CD4-positive, CD25-positive, alpha-beta regulatory T cell (primary cell): ENCODE measurements at regions not wholly inside any gene's neighbourhood (a gene's known extent, or its start where the extent isn't known, plus 50 kb on each side); places are given as distances from the start of the nearest gene placed in this dataset.
"Not testable (repeated sequence)": the region's sequence is repeated elsewhere in the genome, so short reads cannot be mapped to it uniquely, and the experiment has no call there.

Source experiments
- ATAC-seq, 2 donors: fragments of 150-1000 bp; cut with Tn5 transposase; one replicate each; pipeline ENCODE4 v1.10.0; 2021; ENCODE audit warnings: low read depth in 2 of 2, moderate number of reproducible peaks in 2 of 2, moderate library complexity in 1 of 2
- DNase-seq, 3 donors: peaks; one replicate each; pipeline versions ENCODE4 v3.0.0 to v3.0.0-alpha.2; 2012 to 2022; ENCODE audit warnings: mixed read lengths in 1 of 3
- H3K27ac ChIP-seq: one replicate; pipeline ENCODE4 v1.7.0; 2013; ENCODE audit warnings: mild to moderate bottlenecking, low read length; ENCODE audit not compliant: insufficient read depth, poor library complexity, severe bottlenecking
- H3K27me3 ChIP-seq: one replicate; pipeline ENCODE4 v1.7.0; 2013; ENCODE audit warnings: low read length; ENCODE audit not compliant: control insufficient read depth, insufficient read depth
- H3K36me3 ChIP-seq: one replicate; pipeline ENCODE4 v1.7.0; 2013; ENCODE audit warnings: mild to moderate bottlenecking, low read length, moderate library complexity; ENCODE audit not compliant: control insufficient read depth, insufficient read depth
- H3K4me1 ChIP-seq: 2 replicates; pipeline ENCODE4 v1.7.0; 2013; ENCODE audit warnings: mild to moderate bottlenecking, low read length; ENCODE audit not compliant: insufficient read depth, control insufficient read depth, poor library complexity, severe bottlenecking
- H3K4me3 ChIP-seq: one replicate; pipeline ENCODE4 v1.7.0; 2013; ENCODE audit warnings: low read depth, mild to moderate bottlenecking, low read length, moderate library complexity
- H3K9me3 ChIP-seq, 2 experiments: 1 replicate in 1 of 2; 2 replicates in 1 of 2; pipeline ENCODE4 v1.7.0; 2013; ENCODE audit warnings: low read length in 2 of 2, mild to moderate bottlenecking in 1 of 2, moderate library complexity in 1 of 2; ENCODE audit not compliant: control insufficient read depth in 2 of 2
- H3K27ac Mint-ChIP-seq, 3 donors: one replicate each; pipeline ENCODE4 v1.8.0; 2020 to 2022; ENCODE audit warnings: mild to moderate bottlenecking in 3 of 3, mixed read lengths in 3 of 3, moderate library complexity in 2 of 3
- H3K27me3 Mint-ChIP-seq: one replicate; pipeline ENCODE4 v1.8.0; 2022; ENCODE audit warnings: mild to moderate bottlenecking, mixed read lengths
- H3K36me3 Mint-ChIP-seq: one replicate; pipeline ENCODE4 v1.8.0; 2020; ENCODE audit warnings: mixed read lengths
- H3K4me1 Mint-ChIP-seq, 4 donors: one replicate each; pipeline ENCODE4 v1.8.0; 2020 to 2022; ENCODE audit warnings: mixed read lengths in 4 of 4, mild to moderate bottlenecking in 1 of 4
- H3K4me3 Mint-ChIP-seq, 4 donors: one replicate each; pipeline ENCODE4 v1.8.0; 2020 to 2022; ENCODE audit warnings: mild to moderate bottlenecking in 4 of 4, mixed read lengths in 4 of 4, moderate library complexity in 3 of 4
- H3K9me3 Mint-ChIP-seq, 7 donors: one replicate each; pipeline ENCODE4 v1.8.0; 2020 to 2022; ENCODE audit warnings: mixed read lengths in 7 of 7, mild to moderate bottlenecking in 3 of 7, moderate library complexity in 2 of 7

GRCh38 chr17:20935740-20936139 lies 107.1 kb downstream of the USP22 start:
- Histone ChIP-seq H3K9me3 (no peaks in the 10 kb centered on the region), H3K4me3 (no peak overlapping the region), H3K27me3 (peaks cover 12% of the 10 kb centered on the region), H3K27ac (no peak overlapping the region), H3K36me3 (no peaks in the 10 kb centered on the region), H3K4me1 (no peaks in the 10 kb centered on the region)
- DNase-seq (no peak), ATAC-seq (no peak)
- no peak overlapping the region for H3K4me3 Mint-ChIP-seq
- H3K9me3 Mint-ChIP-seq: peaks cover 0 to 1% (median 0%) of the 10 kb centered on the region in 7 donors
- peaks cover 3% of the 10 kb centered on the region for H3K36me3 Mint-ChIP-seq
- H3K27me3 Mint-ChIP-seq: peaks cover 10% of the 10 kb centered on the region
- peaks cover 0 to 6% (median 2%) of the 10 kb centered on the region in 4 donors for H3K4me1 Mint-ChIP-seq
- no peak overlapping the region for H3K27ac Mint-ChIP-seq

DNA sequence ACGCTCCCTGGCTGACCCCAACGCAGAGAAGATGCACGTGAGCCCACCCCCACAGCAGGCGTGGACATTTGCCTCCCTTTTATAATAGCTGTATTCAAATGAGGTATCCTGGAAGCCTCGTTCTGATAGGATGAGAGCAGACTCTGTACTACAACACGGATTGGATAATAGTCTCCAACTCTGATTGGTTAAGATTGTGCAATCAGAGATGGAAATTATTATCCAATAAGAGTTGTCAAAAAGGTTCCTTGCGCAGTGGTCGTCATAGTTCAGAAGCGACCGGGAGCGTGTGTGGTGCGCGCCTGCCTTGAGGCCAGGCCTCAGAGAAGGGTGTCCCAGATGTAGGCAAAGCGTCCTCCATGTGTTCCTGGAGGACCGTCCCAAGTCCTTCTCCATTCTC lies 104.6 kb downstream of the USP22 start:
- Mint-ChIP-seq H3K4me3 (no peak overlapping the region), H3K36me3 (peaks cover 3% of the 10 kb centered on the region), H3K9me3 (peaks cover 0 to 1% (median 0%) of the 10 kb centered on the region in 7 donors), H3K27me3 (peaks cover 10% of the 10 kb centered on the region), H3K4me1 (peaks cover 0 to 6% (median 2%) of the 10 kb centered on the region in 4 donors), H3K27ac (no peak overlapping the region)
- Histone ChIP-seq H3K4me3 (no peak overlapping the region), H3K27me3 (peaks cover 9% of the 10 kb centered on the region), H3K4me1 (no peaks in the 10 kb centered on the region), H3K9me3 (no peaks in the 10 kb centered on the region), H3K36me3 (no peaks in the 10 kb centered on the region), H3K27ac (no peak overlapping the region)
- no peak for DNase-seq
- no peak for ATAC-seq

DNA sequence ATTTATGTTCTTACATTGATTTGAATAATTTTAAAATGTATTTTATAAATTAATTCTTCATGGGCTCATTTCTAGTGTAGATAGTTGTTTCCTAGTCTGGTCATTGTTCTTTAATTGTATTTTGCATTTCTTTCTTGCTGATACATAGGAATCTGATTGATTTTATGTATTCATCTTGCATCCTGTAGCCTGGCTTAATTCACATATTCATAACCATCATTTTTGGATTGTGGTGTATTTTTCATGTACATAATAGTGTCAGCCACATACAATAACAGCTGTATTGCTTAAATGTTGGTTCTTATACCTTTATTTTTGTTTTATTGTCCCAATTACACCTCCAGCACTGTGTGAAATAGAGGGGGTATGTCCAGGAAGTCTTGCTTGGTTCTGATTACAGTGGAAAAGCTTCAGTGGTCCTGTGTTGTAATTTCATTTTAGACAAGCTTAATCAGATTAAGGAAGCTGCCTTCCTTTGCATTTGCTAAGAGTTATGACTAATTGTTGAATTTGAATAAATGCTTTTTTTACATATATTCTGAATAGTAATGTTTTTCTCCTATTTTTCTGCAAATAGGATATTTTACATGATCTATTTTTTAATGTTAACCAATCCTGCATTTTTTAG lies 103.7 kb downstream of the USP22 start:
- Histone ChIP-seq H3K27me3 (peaks cover 3% of the 10 kb centered on the region), H3K4me3 (no peak overlapping the region), H3K27ac (no peak overlapping the region), H3K9me3 (no peaks in the 10 kb centered on the region), H3K4me1 (no peaks in the 10 kb centered on the region), H3K36me3 (no peaks in the 10 kb centered on the region)
- Mint-ChIP-seq H3K9me3 (peaks cover 0 to 3% (median 0%) of the 10 kb centered on the region in 7 donors), H3K36me3 (peaks cover 3% of the 10 kb centered on the region), H3K27ac (no peak overlapping the region), H3K4me3 (no peak overlapping the region), H3K4me1 (peaks cover 0 to 6% (median 2%) of the 10 kb centered on the region in 4 donors), H3K27me3 (peaks cover 9% of the 10 kb centered on the region)
- ATAC-seq (no peak), DNase-seq (no peak)

DNA sequence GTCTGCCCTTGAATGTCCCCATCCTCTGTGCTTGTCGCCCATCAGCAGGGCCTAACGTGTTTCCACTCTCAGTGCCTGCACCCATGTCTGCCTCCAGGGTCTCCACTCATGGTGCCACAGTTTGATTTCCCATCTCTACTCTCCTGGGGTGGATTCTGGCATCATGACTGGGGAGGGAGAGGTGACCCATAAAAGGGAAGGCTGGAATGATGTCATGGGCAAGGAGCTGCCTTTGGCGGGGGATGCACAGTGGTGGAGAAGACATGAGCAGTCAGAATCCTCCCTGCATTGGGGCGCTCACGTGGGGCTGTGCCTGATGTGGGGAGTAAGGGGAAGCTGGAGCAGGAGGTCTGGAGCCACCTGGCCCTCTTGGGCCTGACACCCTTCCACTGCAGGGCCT lies 100.9 kb downstream of the USP22 start:
- DNase-seq (no peak), ATAC-seq (no peak)
- Histone ChIP-seq H3K4me3 (no peak overlapping the region), H3K9me3 (no peaks in the 10 kb centered on the region), H3K27ac (no peak overlapping the region), H3K4me1 (no peaks in the 10 kb centered on the region), H3K27me3 (peaks cover 2% of the 10 kb centered on the region), H3K36me3 (no peaks in the 10 kb centered on the region)
- H3K36me3 Mint-ChIP-seq: peaks cover 3% of the 10 kb centered on the region
- peaks cover 0 to 1% (median 0%) of the 10 kb centered on the region in 7 donors for H3K9me3 Mint-ChIP-seq
- H3K27ac Mint-ChIP-seq: no peak overlapping the region
- no peaks in the 10 kb centered on the region for H3K4me1 Mint-ChIP-seq
- no peak overlapping the region for H3K4me3 Mint-ChIP-seq
- peaks cover 7% of the 10 kb centered on the region for H3K27me3 Mint-ChIP-seq

DNA sequence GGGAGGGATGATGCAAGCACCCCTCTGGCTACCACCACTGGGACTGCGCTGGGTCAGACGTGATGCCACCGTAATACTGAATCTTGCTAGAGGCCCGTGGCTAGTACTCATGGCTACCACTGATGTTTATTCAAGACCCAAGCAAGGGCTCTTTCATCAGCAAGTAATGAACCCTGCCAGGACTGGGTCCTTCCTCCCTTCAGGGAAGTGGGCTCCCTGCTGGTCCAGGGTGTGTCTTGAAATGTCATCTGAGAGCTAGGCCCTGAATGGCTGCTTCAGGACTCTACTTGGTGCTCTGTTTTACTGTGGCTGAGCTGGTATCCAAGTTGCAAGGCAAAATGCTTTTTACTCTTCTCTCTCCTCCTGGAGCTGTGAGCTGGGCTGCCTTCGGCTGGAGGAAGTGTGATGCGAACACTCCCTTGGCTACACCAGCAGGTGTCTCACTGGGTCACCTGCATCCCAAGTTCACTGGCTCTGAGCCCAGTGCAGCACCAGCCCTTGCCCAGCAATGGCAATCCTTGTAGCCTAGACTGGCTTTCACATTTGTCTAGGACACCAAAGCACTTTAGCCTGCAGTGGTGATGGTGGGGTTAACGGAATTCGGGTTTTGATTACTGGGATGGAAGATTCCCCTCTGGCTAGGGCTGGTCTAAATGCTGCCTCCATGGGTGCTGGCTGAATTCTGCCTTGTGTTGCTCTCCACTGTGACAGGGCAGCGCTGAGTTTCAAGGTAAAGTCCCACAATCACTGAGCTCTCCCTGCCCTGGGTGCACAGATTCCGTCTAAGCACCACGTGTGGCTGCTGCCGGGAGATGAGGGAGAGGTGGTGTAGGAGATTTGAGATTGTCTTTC lies 98.6 kb downstream of the USP22 start:
- Histone ChIP-seq H3K4me3 (no peak overlapping the region), H3K9me3 (no peaks in the 10 kb centered on the region), H3K27me3 (peaks cover 2% of the 10 kb centered on the region), H3K4me1 (no peaks in the 10 kb centered on the region), H3K36me3 (no peaks in the 10 kb centered on the region), H3K27ac (no peak overlapping the region)
- peak overlapping the region in 1 of 3 donors; percentile 39 for H3K27ac Mint-ChIP-seq
- no peaks in the 10 kb centered on the region for H3K36me3 Mint-ChIP-seq
- peaks cover 0 to 1% (median 0%) of the 10 kb centered on the region in 7 donors for H3K9me3 Mint-ChIP-seq
- H3K27me3 Mint-ChIP-seq: peaks cover 12% of the 10 kb centered on the region
- ATAC-seq (no peak), DNase-seq (peak in 2 of 3 donors; percentile 13 to 48)
- H3K4me1 Mint-ChIP-seq: no peaks in the 10 kb centered on the region
- H3K4me3 Mint-ChIP-seq: no peak overlapping the region

DNA sequence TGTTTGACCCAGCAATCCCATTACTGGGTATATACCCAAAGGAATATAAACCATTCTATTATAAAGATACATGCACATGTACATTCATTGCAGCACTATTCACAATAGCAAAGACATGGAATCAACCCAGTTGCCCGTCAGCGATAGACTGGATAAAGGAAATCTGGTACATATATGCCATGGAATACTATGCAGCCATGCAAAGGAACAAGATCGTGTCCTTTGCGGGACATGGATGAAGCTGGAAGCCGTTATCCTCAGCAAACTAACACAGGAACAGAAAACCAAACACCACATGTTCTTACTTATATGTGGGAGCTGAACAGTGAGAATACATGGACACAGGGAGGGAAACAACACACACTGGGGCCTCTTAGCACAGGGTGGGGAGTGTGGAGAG lies 95.1 kb downstream of the USP22 start:
- not testable (repeated sequence) for H3K4me1 ChIP-seq, H3K9me3 ChIP-seq, H3K4me1 Mint-ChIP-seq, H3K36me3 ChIP-seq, H3K4me3 Mint-ChIP-seq, DNase-seq, H3K27ac Mint-ChIP-seq, H3K4me3 ChIP-seq, H3K27ac ChIP-seq, ATAC-seq, H3K36me3 Mint-ChIP-seq, H3K27me3 ChIP-seq, H3K9me3 Mint-ChIP-seq
- H3K27me3 Mint-ChIP-seq: peaks cover 12% of the 10 kb centered on the region

- Histone ChIP-seq H3K4me3 (no peak overlapping the region), H3K36me3 (no peaks in the 10 kb centered on the region), H3K4me1 (no peaks in the 10 kb centered on the region), H3K27me3 (peaks cover 2% of the 10 kb centered on the region), H3K27ac (no peak overlapping the region), H3K9me3 (no peaks in the 10 kb centered on the region)
- Mint-ChIP-seq H3K27me3 (peaks cover 12% of the 10 kb centered on the region), H3K9me3 (peaks cover 0 to 2% (median 0%) of the 10 kb centered on the region in 7 donors), H3K4me3 (no peak overlapping the region), H3K27ac (no peak overlapping the region), H3K36me3 (no peaks in the 10 kb centered on the region), H3K4me1 (no peaks in the 10 kb centered on the region)
- ATAC-seq (no peak), DNase-seq (no peak)
These were observed 93.6 kb downstream of the USP22 start for GRCh38 chr17:20948984-20949777.
